ENCODE measurements at regions not wholly inside any gene's neighbourhood (a gene's known extent, or its start where the extent isn't known, plus 50 kb on each side); places are given as distances from the start of the nearest gene placed in this dataset.

DNA sequence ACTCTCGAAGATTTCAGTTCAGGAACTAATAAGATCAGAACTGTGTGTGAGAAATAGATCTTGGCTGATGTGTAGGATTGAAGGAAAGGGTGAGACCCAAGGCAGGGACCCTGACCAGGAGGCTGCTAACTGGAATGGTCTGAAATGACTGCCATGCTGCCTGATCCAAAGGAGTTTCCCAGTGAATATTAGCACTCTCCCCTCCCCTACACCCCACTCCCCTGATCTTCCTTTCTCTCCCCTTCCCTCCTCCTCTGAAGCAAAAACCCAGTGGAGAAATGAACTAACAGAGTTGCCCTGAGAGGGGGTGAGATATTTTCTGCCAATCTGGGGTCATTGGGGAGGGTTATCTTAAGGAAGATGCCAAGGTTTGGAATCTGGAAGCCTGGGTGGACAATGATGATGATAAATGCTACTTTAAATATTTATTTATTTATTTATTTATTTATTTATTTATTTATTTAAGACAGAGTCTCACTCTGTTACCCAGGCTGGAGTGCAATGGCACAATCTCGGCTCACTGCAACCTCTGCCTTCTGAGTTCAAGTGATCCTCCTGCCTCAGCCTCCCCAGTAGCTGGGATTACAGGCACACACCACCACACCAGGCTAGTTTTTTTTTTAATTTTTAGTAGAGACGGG, 371.0 kb upstream of the CHD6 start:
- Histone ChIP-seq H3K4me1 (no peaks in the 10 kb centered on the region), H3K4me3 (no peak overlapping the region), H3K27ac (no peak overlapping the region), H3K9me3 (no peaks in the 10 kb centered on the region), H3K27me3 (no peaks in the 10 kb centered on the region), H3K36me3 (no peaks in the 10 kb centered on the region)
- TF ChIP-seq POLR2A (IDR thresholded peaks at IDR 0.05) = no peak
- TF ChIP-seq, protein P1, sequence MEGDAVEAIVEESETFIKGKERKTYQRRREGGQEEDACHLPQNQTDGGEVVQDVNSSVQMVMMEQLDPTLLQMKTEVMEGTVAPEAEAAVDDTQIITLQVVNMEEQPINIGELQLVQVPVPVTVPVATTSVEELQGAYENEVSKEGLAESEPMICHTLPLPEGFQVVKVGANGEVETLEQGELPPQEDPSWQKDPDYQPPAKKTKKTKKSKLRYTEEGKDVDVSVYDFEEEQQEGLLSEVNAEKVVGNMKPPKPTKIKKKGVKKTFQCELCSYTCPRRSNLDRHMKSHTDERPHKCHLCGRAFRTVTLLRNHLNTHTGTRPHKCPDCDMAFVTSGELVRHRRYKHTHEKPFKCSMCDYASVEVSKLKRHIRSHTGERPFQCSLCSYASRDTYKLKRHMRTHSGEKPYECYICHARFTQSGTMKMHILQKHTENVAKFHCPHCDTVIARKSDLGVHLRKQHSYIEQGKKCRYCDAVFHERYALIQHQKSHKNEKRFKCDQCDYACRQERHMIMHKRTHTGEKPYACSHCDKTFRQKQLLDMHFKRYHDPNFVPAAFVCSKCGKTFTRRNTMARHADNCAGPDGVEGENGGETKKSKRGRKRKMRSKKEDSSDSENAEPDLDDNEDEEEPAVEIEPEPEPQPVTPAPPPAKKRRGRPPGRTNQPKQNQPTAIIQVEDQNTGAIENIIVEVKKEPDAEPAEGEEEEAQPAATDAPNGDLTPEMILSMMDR (IDR thresholded peaks at IDR 0.05) = no peak
- no peak for DNase-seq

DNA sequence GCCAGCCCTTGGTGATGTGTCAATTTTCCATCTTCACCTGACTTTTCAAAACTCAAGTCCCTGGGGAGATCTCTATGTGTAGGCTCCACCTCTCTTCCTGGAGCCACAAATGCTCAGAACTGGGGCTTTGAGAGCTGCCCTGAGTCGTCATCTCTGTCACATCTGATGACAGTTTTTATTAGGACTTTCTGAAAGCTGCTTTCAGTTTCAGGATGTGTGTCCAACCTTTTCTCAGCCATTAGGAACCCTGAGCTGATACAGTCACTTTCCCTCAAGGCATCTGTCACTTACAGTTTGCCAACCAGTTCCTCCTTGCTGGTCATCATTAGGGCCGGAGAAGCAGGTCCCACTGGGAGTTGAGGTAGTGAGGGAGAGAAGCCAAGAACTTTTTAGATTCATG, 365.9 kb upstream of the CHD6 start:
- DNase-seq = no peak
- TF ChIP-seq, protein P1 (IDR thresholded peaks at IDR 0.05) = no peak
- no peak for TF ChIP-seq POLR2A (IDR thresholded peaks at IDR 0.05)

DNA sequence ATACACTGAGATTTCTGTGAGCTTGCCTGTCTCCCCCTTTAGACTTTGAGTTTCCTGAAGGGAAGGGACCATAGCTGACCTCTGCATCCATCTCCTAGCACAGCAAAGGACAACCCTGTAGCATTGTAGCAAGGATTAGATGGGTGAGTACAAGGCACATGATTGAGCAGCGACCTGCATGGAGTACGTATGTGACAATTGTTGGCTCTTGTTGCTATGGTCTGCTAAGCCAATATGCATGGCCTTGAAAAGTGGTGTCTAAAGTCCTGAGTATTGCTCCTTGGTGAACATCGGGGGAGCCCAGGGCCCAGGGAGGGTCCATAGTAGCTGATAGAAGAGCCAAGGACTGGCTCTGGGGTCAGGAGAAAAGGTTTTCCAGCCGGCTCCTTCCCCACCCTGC, 365.0 kb upstream of the CHD6 start:
- TF ChIP-seq, protein P1 (IDR thresholded peaks at IDR 0.05) = no peak
- no peak for TF ChIP-seq POLR2A (IDR thresholded peaks at IDR 0.05)
- no peaks in the 10 kb centered on the region for H3K27me3 ChIP-seq
- H3K27ac ChIP-seq = no peak overlapping the region
- H3K4me1 ChIP-seq = no peaks in the 10 kb centered on the region
- H3K36me3 ChIP-seq = no peaks in the 10 kb centered on the region
- no peak overlapping the region for H3K4me3 ChIP-seq
- H3K9me3 ChIP-seq = no peaks in the 10 kb centered on the region
- DNase-seq = no peak

More for the DNA sequence above, 365.9 kb upstream of the CHD6 start:
- H3K27me3 ChIP-seq = no peaks in the 10 kb centered on the region
- no peaks in the 10 kb centered on the region for H3K9me3 ChIP-seq
- H3K27ac ChIP-seq = no peak overlapping the region
- H3K36me3 ChIP-seq = no peaks in the 10 kb centered on the region
- no peaks in the 10 kb centered on the region for H3K4me1 ChIP-seq
- no peak overlapping the region for H3K4me3 ChIP-seq

DNA sequence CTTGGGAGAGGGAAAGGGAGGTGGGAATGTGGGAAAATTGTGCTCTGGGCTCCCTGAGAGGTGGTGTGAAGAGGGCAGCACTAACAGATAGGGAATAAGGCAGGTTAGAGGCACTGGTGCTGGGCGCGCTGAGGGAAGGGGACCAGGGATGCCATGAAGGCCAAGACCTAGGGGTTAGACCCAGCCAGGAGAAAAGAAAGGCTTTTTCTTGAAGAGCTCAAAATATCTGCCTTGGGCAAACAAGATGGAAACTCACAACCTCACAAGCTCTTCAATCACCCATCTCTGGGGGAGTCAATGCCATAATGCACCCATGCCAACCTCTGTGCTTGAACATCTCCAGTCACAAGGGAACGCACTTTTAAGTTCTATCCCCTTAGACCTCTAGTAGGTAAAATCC, 363.6 kb upstream of the CHD6 start:
- H3K27ac ChIP-seq = no peak overlapping the region
- no peaks in the 10 kb centered on the region for H3K4me1 ChIP-seq
- H3K9me3 ChIP-seq = no peaks in the 10 kb centered on the region
- no peak for DNase-seq
- H3K4me3 ChIP-seq = no peak overlapping the region
- no peaks in the 10 kb centered on the region for H3K27me3 ChIP-seq
- H3K36me3 ChIP-seq = no peaks in the 10 kb centered on the region
- TF ChIP-seq POLR2A (IDR thresholded peaks at IDR 0.05) = no peak
- TF ChIP-seq, protein P1 (IDR thresholded peaks at IDR 0.05) = no peak

DNA sequence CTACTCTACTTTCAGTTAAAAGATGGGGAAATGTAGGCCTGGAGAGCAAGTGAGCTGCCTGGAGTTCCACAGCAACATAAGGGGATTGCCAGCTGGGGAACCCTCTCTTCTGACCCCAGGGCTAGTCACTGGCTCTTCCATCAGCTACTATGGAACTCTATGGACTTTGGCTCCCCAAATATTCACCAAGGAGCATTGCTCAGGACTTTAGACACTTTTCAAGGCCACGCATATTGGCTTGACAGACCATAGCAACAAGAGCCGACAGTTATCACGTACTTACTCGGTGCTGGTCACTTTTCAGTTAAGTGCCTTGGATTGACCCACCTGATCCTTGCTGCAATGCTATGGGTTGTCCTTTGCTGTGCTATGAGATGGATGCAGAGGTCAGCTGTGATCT, 360.7 kb upstream of the CHD6 start:
- H3K27me3 ChIP-seq = no peaks in the 10 kb centered on the region
- H3K36me3 ChIP-seq = no peaks in the 10 kb centered on the region
- no peaks in the 10 kb centered on the region for H3K4me1 ChIP-seq
- TF ChIP-seq, protein P1 (IDR thresholded peaks at IDR 0.05) = no peak
- TF ChIP-seq POLR2A (IDR thresholded peaks at IDR 0.05) = no peak
- no peak overlapping the region for H3K27ac ChIP-seq
- H3K9me3 ChIP-seq = no peaks in the 10 kb centered on the region
- H3K4me3 ChIP-seq = no peak overlapping the region
- no peak for DNase-seq

Data from Peyer's patch (tissue), 4 donors.